ENCODE measurements at regions not wholly inside any gene's neighbourhood (a gene's known extent, or its start where the extent isn't known, plus 50 kb on each side); places are given as distances from the start of the nearest gene placed in this dataset.

DNA sequence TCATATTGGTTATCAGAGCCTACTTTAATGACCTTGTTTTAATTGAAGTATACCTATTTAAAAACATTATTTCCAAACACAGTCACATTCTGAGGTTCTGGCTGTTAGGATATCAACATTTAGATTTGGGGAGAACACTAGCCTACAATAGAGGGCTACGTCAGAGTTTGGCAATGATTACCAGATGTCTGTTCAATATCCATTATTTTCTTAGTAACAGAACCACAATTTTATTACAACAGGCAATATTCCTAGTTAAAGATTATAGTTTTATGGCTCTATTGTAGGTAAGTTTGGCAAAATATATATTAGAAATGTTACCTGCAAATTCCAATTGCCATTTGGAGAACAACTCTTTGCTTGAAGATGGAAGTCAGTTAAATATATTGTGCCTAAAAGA is 1163.1 kb upstream of the MIR17HG start:
- Histone ChIP-seq H3K4me3 (no peak overlapping the region), H2AFZ (no peak overlapping the region), H3K4me2 (no peak overlapping the region), H3K27ac (ENCODE audit: low read depth) (no peak overlapping the region), H3K4me1 (ENCODE audit: insufficient read depth) (no peaks in the 10 kb centered on the region), H3F3A (replicated peaks; ENCODE audit: low read depth) (no peaks in the 10 kb centered on the region), H3K36me3 (ENCODE audit: insufficient read depth) (no peaks in the 10 kb centered on the region), H3K27me3 (ENCODE audit: insufficient read depth) (no peaks in the 10 kb centered on the region), H3K79me2 (replicated peaks; ENCODE audit: insufficient read depth) (no peaks in the 10 kb centered on the region), H3K9me2 (ENCODE audit: insufficient read depth) (no peaks in the 10 kb centered on the region), H4K20me1 (replicated peaks; ENCODE audit: insufficient read depth) (no peaks in the 10 kb centered on the region)
- TF ChIP-seq POLR2AphosphoS5 (IDR thresholded peaks at IDR 0.05; ENCODE audit: low read depth): no peak
- TF ChIP-seq, protein P1, sequence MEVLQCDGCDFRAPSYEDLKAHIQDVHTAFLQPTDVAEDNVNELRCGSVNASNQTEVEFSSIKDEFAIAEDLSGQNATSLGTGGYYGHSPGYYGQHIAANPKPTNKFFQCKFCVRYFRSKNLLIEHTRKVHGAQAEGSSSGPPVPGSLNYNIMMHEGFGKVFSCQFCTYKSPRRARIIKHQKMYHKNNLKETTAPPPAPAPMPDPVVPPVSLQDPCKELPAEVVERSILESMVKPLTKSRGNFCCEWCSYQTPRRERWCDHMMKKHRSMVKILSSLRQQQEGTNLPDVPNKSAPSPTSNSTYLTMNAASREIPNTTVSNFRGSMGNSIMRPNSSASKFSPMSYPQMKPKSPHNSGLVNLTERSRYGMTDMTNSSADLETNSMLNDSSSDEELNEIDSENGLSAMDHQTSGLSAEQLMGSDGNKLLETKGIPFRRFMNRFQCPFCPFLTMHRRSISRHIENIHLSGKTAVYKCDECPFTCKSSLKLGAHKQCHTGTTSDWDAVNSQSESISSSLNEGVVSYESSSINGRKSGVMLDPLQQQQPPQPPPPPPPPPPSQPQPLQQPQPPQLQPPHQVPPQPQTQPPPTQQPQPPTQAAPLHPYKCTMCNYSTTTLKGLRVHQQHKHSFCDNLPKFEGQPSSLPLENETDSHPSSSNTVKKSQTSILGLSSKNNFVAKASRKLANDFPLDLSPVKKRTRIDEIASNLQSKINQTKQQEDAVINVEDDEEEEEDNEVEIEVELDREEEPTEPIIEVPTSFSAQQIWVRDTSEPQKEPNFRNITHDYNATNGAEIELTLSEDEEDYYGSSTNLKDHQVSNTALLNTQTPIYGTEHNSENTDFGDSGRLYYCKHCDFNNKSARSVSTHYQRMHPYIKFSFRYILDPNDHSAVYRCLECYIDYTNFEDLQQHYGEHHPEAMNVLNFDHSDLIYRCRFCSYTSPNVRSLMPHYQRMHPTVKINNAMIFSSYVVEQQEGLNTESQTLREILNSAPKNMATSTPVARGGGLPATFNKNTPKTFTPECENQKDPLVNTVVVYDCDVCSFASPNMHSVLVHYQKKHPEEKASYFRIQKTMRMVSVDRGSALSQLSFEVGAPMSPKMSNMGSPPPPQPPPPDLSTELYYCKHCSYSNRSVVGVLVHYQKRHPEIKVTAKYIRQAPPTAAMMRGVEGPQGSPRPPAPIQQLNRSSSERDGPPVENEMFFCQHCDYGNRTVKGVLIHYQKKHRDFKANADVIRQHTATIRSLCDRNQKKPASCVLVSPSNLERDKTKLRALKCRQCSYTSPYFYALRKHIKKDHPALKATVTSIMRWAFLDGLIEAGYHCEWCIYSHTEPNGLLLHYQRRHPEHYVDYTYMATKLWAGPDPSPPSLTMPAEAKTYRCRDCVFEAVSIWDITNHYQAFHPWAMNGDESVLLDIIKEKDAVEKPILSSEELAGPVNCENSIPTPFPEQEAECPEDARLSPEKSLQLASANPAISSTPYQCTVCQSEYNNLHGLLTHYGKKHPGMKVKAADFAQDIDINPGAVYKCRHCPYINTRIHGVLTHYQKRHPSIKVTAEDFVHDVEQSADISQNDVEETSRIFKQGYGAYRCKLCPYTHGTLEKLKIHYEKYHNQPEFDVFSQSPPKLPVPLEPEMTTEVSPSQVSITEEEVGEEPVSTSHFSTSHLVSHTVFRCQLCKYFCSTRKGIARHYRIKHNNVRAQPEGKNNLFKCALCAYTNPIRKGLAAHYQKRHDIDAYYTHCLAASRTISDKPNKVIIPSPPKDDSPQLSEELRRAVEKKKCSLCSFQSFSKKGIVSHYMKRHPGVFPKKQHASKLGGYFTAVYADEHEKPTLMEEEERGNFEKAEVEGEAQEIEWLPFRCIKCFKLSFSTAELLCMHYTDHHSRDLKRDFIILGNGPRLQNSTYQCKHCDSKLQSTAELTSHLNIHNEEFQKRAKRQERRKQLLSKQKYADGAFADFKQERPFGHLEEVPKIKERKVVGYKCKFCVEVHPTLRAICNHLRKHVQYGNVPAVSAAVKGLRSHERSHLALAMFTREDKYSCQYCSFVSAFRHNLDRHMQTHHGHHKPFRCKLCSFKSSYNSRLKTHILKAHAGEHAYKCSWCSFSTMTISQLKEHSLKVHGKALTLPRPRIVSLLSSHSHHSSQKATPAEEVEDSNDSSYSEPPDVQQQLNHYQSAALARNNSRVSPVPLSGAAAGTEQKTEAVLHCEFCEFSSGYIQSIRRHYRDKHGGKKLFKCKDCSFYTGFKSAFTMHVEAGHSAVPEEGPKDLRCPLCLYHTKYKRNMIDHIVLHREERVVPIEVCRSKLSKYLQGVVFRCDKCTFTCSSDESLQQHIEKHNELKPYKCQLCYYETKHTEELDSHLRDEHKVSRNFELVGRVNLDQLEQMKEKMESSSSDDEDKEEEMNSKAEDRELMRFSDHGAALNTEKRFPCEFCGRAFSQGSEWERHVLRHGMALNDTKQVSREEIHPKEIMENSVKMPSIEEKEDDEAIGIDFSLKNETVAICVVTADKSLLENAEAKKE (CRISPR knock-in tag; IDR thresholded peaks at IDR 0.05): no peak
- no peak for TF ChIP-seq CREB1 (CRISPR knock-in tag; IDR thresholded peaks at IDR 0.05; ENCODE audit: low read depth)
- TF ChIP-seq NANOG (IDR thresholded peaks at IDR 0.05; ENCODE audit: borderline replicate concordance): no peak
- TF ChIP-seq EZH2phosphoT487 (IDR thresholded peaks at IDR 0.05; ENCODE audit: unreplicated experiment): no peak
- no peak for TF ChIP-seq JUNB (IDR thresholded peaks at IDR 0.05; ENCODE audit: unreplicated experiment)
- no peak for TF ChIP-seq ZNF331 (CRISPR knock-in tag; IDR thresholded peaks at IDR 0.05; ENCODE audit: low read depth)
- TF ChIP-seq CTCF (conservative IDR thresholded peaks at IDR 0.05; ENCODE audit: low read depth in 2 of 2): no peak
- TF ChIP-seq EZH2 (IDR thresholded peaks at IDR 0.05; ENCODE audit: low read depth, unreplicated experiment): no peak
- TF ChIP-seq ETS1 (IDR thresholded peaks at IDR 0.05): no peak
- no peak for TF ChIP-seq REST (IDR thresholded peaks at IDR 0.05; ENCODE audit: unreplicated experiment)
- no peak for TF ChIP-seq STAT1 (IDR thresholded peaks at IDR 0.05; ENCODE audit: unreplicated experiment)
- TF ChIP-seq ZNF114 (CRISPR knock-in tag; IDR thresholded peaks at IDR 0.05): no peak
- Mint-ChIP-seq H3K4me3 (no peak overlapping the region), H3K27ac (no peak overlapping the region), H3K4me1 (peaks cover 8% of the 10 kb centered on the region; the same call in 2 of the 3 replicates), H3K27me3 (ENCODE audit: insufficient read depth, low read depth, poor library complexity) (no peaks in the 10 kb centered on the region), H3K9me3 (no peaks in the 10 kb centered on the region), H3K36me3 (ENCODE audit: low read depth) (no peaks in the 10 kb centered on the region)
- ATAC-seq: no peak
- DNase-seq (ENCODE audit: low spot score): no peak

Data from GM23338 (cell line).